ENCODE measurements at regions not wholly inside any gene's neighbourhood (a gene's known extent, or its start where the extent isn't known, plus 50 kb on each side); places are given as distances from the start of the nearest gene placed in this dataset.

GRCh38 chr12:105783983-105784947 is 354.5 kb downstream of the NUAK1 start:
- Mint-ChIP-seq H3K36me3 (no peaks in the 10 kb centered on the region), H3K27ac (no peak overlapping the region), H3K27me3 (ENCODE audit: low read depth in 2 of 2) (peaks cover 0 to 8% of the 10 kb centered on the region in 2 donors), H3K4me1 (no peaks in the 10 kb centered on the region), H3K4me3 (no peak overlapping the region), H3K9me3 (peaks cover 0 to 4% of the 10 kb centered on the region in 2 donors)
- no peak for ATAC-seq
- Histone ChIP-seq H3K27me3 (ENCODE audit: control insufficient read depth, insufficient read depth, low read length) (no peaks in the 10 kb centered on the region), H3K27ac (ENCODE audit: low read length) (no peak overlapping the region), H3K36me3 (ENCODE audit: control insufficient read depth, insufficient read depth, low read length) (no peaks in the 10 kb centered on the region), H3K4me1 (ENCODE audit: control insufficient read depth, insufficient read depth, low read length) (peaks cover 3% of the 10 kb centered on the region), H3K4me3 (ENCODE audit: low read length) (no peak overlapping the region), H3K9me3 (ENCODE audit: control insufficient read depth, insufficient read depth, low read length) (no peaks in the 10 kb centered on the region)
- intact Hi-C loops (cut with micrococcal nuclease), result no loop called here
- WGBS (ENCODE audit: insufficient coverage), result 39% methylated on average over 7 of the region's 8 CpGs
- DNase-seq, result no peak
- TF ChIP-seq, protein P1, sequence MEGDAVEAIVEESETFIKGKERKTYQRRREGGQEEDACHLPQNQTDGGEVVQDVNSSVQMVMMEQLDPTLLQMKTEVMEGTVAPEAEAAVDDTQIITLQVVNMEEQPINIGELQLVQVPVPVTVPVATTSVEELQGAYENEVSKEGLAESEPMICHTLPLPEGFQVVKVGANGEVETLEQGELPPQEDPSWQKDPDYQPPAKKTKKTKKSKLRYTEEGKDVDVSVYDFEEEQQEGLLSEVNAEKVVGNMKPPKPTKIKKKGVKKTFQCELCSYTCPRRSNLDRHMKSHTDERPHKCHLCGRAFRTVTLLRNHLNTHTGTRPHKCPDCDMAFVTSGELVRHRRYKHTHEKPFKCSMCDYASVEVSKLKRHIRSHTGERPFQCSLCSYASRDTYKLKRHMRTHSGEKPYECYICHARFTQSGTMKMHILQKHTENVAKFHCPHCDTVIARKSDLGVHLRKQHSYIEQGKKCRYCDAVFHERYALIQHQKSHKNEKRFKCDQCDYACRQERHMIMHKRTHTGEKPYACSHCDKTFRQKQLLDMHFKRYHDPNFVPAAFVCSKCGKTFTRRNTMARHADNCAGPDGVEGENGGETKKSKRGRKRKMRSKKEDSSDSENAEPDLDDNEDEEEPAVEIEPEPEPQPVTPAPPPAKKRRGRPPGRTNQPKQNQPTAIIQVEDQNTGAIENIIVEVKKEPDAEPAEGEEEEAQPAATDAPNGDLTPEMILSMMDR (IDR thresholded peaks at IDR 0.05), result no peak

GRCh38 chr12:105793421-105793820 is 345.3 kb downstream of the NUAK1 start:
- Histone ChIP-seq H3K27me3 (ENCODE audit: control insufficient read depth, insufficient read depth, low read length) (no peaks in the 10 kb centered on the region), H3K27ac (ENCODE audit: low read length) (no peak overlapping the region), H3K9me3 (ENCODE audit: control insufficient read depth, insufficient read depth, low read length) (no peaks in the 10 kb centered on the region), H3K4me1 (ENCODE audit: control insufficient read depth, insufficient read depth, low read length) (no peaks in the 10 kb centered on the region), H3K36me3 (ENCODE audit: control insufficient read depth, insufficient read depth, low read length) (no peaks in the 10 kb centered on the region), H3K4me3 (ENCODE audit: low read length) (no peak overlapping the region)
- H3K27ac Mint-ChIP-seq, result no peak overlapping the region
- ATAC-seq (no peak), DNase-seq (no peak)
- H3K4me1 Mint-ChIP-seq, result no peaks in the 10 kb centered on the region
- WGBS (ENCODE audit: insufficient coverage), result 62% methylated on average over 5 of the region's 5 CpGs
- TF ChIP-seq, protein P1 (IDR thresholded peaks at IDR 0.05), result no peak
- peaks cover 0 to 7% of the 10 kb centered on the region in 2 donors for H3K27me3 Mint-ChIP-seq (ENCODE audit: low read depth in 2 of 2)
- H3K9me3 Mint-ChIP-seq, result peaks cover 0 to 3% of the 10 kb centered on the region in 2 donors
- H3K4me3 Mint-ChIP-seq, result no peak overlapping the region
- H3K36me3 Mint-ChIP-seq, result no peaks in the 10 kb centered on the region
- intact Hi-C loops (cut with micrococcal nuclease), result no loop called here

DNA sequence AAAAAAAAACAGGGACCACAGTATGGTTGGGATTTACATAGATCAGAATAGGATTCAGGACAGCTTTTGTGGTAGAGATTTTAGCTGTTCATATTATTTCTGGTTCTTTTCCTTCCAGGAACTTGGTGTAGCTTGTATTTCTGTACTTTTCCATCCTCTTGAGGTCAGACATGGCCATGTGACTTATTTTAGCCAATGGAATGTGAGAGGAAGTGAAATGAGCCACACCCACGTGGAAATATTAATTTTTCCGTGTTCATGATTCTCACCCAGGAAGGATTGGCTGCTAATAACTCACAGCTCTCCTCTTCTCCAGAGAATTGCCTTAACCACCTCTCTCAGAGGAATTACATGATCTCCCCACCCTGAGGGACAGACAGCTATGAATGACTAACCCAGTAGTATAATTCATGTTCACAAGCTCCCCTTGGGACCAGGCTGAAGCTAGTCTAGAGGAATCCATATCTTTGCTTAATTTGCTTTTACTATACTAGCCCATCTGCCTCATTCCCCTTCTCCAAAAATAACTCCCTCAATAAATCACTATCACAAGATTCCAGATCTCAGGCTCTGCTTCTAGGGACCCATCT is 340.4 kb downstream of the NUAK1 start:
- intact Hi-C loops (cut with micrococcal nuclease), result no loop called here
- no peaks in the 10 kb centered on the region for H3K27me3 ChIP-seq (ENCODE audit: control insufficient read depth, insufficient read depth, low read length)
- ATAC-seq (no peak), DNase-seq (no peak)
- Mint-ChIP-seq H3K27me3 (ENCODE audit: low read depth in 2 of 2) (peaks cover 0 to 3% of the 10 kb centered on the region in 2 donors), H3K4me1 (no peaks in the 10 kb centered on the region), H3K36me3 (no peaks in the 10 kb centered on the region), H3K27ac (no peak overlapping the region), H3K4me3 (no peak overlapping the region), H3K9me3 (peaks cover 0 to 2% of the 10 kb centered on the region in 2 donors)
- H3K9me3 ChIP-seq (ENCODE audit: control insufficient read depth, insufficient read depth, low read length), result no peaks in the 10 kb centered on the region
- TF ChIP-seq, protein P1 (IDR thresholded peaks at IDR 0.05), result no peak
- H3K4me3 ChIP-seq (ENCODE audit: low read length), result no peak overlapping the region
- no peaks in the 10 kb centered on the region for H3K36me3 ChIP-seq (ENCODE audit: control insufficient read depth, insufficient read depth, low read length)
- H3K4me1 ChIP-seq (ENCODE audit: control insufficient read depth, insufficient read depth, low read length), result no peaks in the 10 kb centered on the region
- no peak overlapping the region for H3K27ac ChIP-seq (ENCODE audit: low read length)
- WGBS (ENCODE audit: insufficient coverage), result 88% methylated on average over 2 of the region's 2 CpGs

All from natural killer cell (primary cell).